Left renal pelvis (tissue), 4 donors: ENCODE measurements at regions not wholly inside any gene's neighbourhood (a gene's known extent, or its start where the extent isn't known, plus 50 kb on each side); places are given as distances from the start of the nearest gene placed in this dataset.
A peak's percentile ranks its signal among the peaks of the same experiment; 100 is the strongest.
"Not testable (repeated sequence)": the region's sequence is repeated elsewhere in the genome, so short reads cannot be mapped to it uniquely, and the experiment has no call there.

Experiments
- DNase-seq, 4 donors: peaks; one replicate each; pipeline ENCODE4 v3.0.0-alpha.2; 2013; ENCODE audit warnings: low read depth in 4 of 4, low spot score in 3 of 4

DNA sequence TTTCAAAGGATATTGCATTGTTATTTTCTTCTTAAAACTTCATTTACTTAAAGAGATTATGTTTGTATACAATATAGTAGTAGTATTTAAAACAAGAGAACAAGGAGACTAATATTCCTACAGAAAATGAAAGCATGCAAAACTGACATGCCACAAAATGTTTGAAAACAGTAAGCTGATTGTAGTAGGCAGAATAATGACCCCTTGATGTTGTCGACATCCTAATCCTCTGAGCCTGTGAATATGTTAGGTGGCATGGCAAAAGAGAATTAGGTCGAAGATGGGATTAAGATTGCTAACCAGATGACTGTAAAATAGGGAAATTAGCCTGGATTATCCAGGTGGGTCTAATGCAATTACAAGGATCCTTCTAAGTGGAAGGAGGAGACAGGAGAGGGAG lies 522.2 kb upstream of the NR3C2 start:
- no peak for DNase-seq

- no peak for DNase-seq
Measured at GRCh38 chr4:148962539-148963290, 520.5 kb upstream of the NR3C2 start.

DNA sequence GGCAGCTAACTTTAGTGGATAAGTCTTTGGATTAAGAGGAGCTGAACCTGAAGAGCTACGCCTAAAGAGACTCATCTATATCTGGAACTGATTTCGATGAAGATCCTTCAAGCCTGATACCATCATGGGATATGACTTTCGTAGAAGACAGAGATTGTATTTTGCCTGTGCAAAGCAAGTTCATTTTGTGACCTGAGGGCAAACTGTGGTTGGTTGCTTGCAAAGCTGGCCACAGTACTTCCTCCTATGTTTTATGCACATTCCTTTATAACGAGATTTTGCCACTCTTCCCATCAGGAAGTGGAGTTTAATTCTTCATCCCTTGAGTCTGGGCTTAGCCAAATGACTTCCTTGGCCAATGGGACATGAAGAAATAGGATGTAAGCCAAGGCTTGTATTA lies 519.3 kb upstream of the NR3C2 start:
- DNase-seq = no peak

DNA sequence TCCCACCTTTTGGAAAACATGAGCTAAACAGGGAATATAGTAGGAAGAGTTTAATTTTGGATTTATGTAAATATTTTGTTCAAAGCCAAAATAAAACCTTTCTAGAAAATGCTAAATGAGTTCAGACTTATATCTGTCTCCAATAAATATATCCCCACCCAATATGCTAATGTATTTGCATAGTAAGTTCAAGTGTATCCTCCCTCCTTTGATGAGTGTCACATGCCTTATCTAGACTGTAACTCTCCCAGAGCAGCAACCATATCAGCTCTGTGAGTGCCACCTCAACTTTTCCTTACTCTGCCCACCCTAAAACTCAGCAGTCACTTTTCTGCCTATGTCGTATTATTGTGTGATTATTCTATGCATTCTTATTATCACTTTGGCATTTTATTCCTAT lies 516.1 kb upstream of the NR3C2 start:
- DNase-seq = no peak

GRCh38 chr4:148955564-148956297 lies 513.5 kb upstream of the NR3C2 start:
- DNase-seq = no peak

GRCh38 chr4:148954011-148954749 lies 512.0 kb upstream of the NR3C2 start:
- no peak for DNase-seq

DNA sequence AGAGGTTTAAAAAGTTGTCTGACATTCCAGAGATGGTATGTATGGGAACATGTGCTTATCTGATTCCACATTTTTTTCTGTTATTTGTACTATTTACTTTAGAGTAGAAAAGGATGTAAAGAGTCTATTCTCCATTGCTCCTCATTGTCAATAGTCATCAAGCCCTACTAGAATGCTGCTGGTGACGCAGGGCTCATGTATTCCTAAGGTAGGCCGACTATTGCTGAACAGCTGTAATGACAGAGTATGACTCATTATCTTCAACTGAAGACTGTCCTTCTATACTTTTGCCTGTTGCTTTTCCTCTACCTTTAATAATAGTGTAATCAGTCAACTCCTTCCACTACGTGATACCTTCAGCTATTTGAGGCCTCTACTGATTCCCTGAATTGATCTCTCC lies 509.1 kb upstream of the NR3C2 start:
- DNase-seq = no peak

GRCh38 chr4:148946271-148946670 lies 504.1 kb upstream of the NR3C2 start:
- DNase-seq = no peak

DNA sequence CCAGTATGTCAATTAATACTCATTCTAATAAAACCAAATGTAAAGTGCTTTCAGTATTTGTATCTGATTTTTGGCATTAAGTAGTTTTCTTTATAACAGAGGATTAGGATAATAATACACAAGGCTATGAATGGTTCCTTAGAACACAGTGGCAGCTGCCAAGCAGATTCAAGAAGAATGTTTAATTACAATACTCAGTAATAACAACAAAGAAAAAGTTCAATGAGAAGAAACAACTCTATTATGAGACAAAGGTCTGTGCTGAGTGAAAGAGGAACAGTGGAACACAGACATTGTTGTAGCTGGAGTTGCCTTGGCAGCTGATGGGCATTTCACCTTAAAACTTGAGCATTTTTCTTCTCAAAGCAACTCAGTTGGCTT lies 502.6 kb upstream of the NR3C2 start:
- no peak for DNase-seq

DNA sequence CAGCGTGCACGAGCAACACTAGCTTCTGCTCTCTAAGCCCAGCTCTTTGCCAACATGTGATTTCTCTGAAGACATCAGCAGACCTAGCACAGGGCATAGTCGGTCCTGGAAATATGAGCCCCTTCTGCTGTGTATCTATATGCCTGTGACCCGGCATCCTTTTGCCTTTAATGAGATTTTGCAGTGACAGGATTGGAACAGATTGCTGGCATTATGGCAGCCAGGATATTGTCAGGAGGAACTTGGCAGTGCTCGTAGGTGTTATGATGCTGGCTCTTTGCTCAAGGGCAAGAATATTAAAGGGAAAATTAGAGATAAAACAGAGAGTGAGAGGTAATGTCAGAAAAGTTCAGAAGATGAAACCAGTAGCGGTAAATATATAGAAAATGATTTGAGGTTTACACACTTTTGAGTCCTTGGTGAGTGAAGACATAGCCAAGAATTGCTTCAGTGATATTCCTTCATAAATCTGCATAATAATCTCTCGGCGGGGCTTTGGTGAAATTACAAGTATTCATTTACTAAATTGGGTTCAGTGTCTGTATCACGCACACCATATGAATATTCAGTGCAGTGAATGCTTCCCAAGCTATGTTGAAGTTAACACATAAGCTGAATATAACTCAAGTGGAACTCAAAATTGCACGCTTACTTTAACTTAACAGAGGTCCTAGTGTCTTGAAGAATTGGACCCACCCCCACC lies 502.1 kb upstream of the NR3C2 start:
- no peak for DNase-seq

GRCh38 chr4:148934926-148935578 lies 492.8 kb upstream of the NR3C2 start:
- DNase-seq = no peak

DNA sequence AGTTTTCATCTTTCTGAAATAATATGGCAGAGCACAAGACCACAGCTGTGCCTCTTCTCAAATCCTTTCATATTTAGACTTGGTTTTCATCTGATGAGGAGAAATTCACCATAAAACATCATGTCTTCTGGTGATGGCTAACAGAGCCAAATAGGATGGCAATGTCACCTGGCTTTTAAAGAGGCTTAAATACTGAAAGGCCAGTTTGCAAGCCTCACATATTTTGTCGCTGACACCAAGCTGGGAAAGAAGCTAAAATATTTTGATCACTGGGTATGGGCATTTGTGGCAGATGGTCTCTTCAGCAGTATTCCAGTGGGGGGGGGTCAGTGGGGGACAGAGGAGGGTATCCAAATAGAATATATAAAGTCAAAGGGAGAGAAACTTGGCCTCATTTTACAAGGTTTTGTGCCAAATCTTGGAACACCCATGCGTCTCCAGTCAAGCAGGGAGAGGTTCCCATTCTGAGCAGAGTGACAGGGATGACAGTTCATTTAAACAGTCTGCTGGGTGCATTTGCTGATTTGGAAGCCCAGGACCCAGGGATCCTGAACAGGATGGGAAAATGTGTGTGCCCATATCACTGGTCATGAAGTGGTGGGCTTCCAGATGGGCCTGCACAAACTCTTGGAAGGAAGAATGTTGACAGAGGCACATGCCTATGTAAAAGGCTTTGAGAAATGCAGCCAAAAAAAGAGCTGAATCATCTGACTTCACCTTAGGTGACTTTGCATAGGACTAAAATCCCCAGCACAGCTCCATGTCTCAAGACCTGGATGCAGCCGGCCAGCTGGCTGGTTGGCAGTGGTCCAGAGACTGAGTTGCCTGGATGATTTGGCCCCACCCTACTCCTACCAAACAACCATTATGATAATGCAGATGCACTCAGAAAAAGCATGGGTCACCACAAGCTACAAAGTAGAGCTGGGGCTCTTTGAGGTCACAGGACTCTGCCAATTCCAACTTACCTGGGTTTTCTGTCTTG lies 484.4 kb upstream of the NR3C2 start:
- DNase-seq = peak in 1 of 4 donors; percentile 9

DNA sequence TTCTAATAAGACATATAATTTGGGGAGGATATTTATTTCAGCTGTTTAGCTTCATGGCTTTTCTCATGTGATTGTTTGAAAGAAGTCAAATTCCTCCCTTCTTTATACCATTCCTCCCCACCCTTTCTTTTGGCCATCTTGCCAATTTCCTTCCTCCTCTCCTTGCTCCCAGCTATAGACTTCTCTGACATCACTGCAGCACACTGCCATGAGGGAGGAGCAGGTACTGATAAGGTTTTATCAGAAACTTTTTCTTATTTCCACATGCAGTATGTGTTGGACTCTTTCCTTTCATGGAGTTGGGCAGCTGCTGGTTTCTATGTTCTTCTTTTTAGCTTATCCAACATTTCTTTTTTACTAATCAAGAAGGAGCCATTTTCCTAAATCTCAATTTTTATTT lies 481.7 kb upstream of the NR3C2 start:
- DNase-seq = no peak

- DNase-seq = no peak
Measured at GRCh38 chr4:148922497-148922896, 480.3 kb upstream of the NR3C2 start.

DNA sequence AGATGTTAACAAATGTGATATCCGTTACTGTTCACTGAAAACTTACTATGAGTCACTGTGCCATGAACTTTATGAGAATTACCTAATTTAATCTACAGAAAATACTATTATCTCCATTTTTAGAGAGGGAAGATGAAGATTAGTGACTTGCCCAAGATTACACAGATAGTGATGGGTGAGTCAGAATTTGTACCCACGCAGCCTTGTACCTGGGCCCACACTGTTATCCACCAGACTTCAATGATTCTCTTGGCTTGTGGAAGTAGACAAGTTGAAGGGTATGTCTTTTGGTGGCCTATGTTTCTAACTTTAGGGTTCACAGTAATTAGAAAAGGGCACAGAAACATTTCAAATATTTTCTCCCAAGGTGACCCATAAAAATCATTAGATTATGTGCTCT lies 472.5 kb upstream of the NR3C2 start:
- DNase-seq = no peak

- no peak for DNase-seq
Measured at GRCh38 chr4:148914301-148914700, 472.1 kb upstream of the NR3C2 start.

GRCh38 chr4:148903388-148903787 lies 461.2 kb upstream of the NR3C2 start:
- DNase-seq = no peak

GRCh38 chr4:148901075-148901705 lies 459.0 kb upstream of the NR3C2 start:
- no peak for DNase-seq

DNA sequence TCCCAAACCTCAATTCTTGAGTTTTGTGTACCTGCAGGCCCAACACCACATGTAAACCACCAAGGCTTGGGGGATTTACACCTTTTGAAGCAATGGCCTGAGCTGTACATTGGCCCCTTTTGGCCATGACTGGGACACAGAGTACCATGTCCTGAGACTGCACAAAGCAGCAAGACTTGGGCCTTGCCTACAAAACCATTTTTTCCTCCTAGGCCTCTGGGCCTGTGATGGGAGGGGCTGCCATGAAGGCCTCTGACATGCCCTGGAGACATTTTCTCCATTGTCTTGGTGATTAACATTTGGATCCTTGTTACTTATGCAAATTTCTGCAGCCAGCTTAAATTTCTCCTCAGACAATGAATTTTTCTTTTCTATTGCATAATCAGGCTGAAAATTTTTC lies 455.9 kb upstream of the NR3C2 start:
- DNase-seq = not testable (repeated sequence)
